Type B pancreatic cell (in vitro differentiated cells): ENCODE measurements at regions not wholly inside any gene's neighbourhood (a gene's known extent, or its start where the extent isn't known, plus 50 kb on each side); places are given as distances from the start of the nearest gene placed in this dataset.

Experiments used
- DNase-seq: peaks from one replicate; pipeline ENCODE4 v3.0.0; 2021; ENCODE audit warnings: mixed read lengths; ENCODE audit not compliant: unreplicated experiment; ENCODE audit errors: extremely low spot score
- H3K27ac Mint-ChIP-seq: 2 replicates; pipeline ENCODE4 v1.8.0; 2021; ENCODE audit warnings: mild to moderate bottlenecking, mixed read lengths
- H3K27me3 Mint-ChIP-seq: 2 replicates; pipeline ENCODE4 v1.8.0; 2021; ENCODE audit warnings: mixed read lengths
- H3K36me3 Mint-ChIP-seq: 2 replicates; pipeline ENCODE4 v1.8.0; 2021; ENCODE audit warnings: mixed read lengths
- H3K4me1 Mint-ChIP-seq: one replicate; pipeline ENCODE4 v1.8.0; 2021; ENCODE audit warnings: mixed read lengths; ENCODE audit not compliant: unreplicated experiment
- H3K4me3 Mint-ChIP-seq: 2 replicates; pipeline ENCODE4 v1.8.0; 2021; ENCODE audit warnings: mild to moderate bottlenecking, mixed read lengths
- H3K9me3 Mint-ChIP-seq: 2 replicates; pipeline ENCODE4 v1.8.0; 2021; ENCODE audit warnings: mixed read lengths
- CTCF ChIP-seq: fragments of 200-600 bp; sonication (generic); conservative IDR thresholded peaks from 2 replicates; pipeline ENCODE4 v1.5.0; 2021; ENCODE audit warnings: antibody characterized with exemption, mild to moderate bottlenecking

- no peak for TF ChIP-seq CTCF
- Mint-ChIP-seq H3K4me3 (no peak overlapping the region), H3K27ac (no peak overlapping the region), H3K27me3 (no peaks in the 10 kb centered on the region), H3K4me1 (no peaks in the 10 kb centered on the region), H3K9me3 (no peaks in the 10 kb centered on the region), H3K36me3 (no peaks in the 10 kb centered on the region)
- DNase-seq, result no peak
Measured at GRCh38 chr5:89901346-89901745, 508.2 kb downstream of the CETN3 start.

- Mint-ChIP-seq H3K4me1 (no peaks in the 10 kb centered on the region), H3K9me3 (no peaks in the 10 kb centered on the region), H3K27ac (no peak overlapping the region), H3K4me3 (no peak overlapping the region), H3K36me3 (no peaks in the 10 kb centered on the region), H3K27me3 (no peaks in the 10 kb centered on the region)
- DNase-seq, result no peak
- no peak for TF ChIP-seq CTCF
Measured at GRCh38 chr5:89900346-89900745, 509.2 kb downstream of the CETN3 start.

- H3K4me1 Mint-ChIP-seq, result no peaks in the 10 kb centered on the region
- no peak for DNase-seq
- no peak overlapping the region for H3K4me3 Mint-ChIP-seq
- no peaks in the 10 kb centered on the region for H3K9me3 Mint-ChIP-seq
- H3K36me3 Mint-ChIP-seq, result no peaks in the 10 kb centered on the region
- no peak overlapping the region for H3K27ac Mint-ChIP-seq
- TF ChIP-seq CTCF, result no peak
- H3K27me3 Mint-ChIP-seq, result no peaks in the 10 kb centered on the region
Measured at GRCh38 chr5:89899559-89899958, 510.0 kb downstream of the CETN3 start.

- Mint-ChIP-seq H3K4me3 (no peak overlapping the region), H3K27ac (no peak overlapping the region), H3K4me1 (no peaks in the 10 kb centered on the region), H3K27me3 (no peaks in the 10 kb centered on the region), H3K9me3 (peaks cover 5% of the 10 kb centered on the region), H3K36me3 (no peaks in the 10 kb centered on the region)
- TF ChIP-seq CTCF, result no peak
- DNase-seq, result no peak
Measured at GRCh38 chr5:89893546-89893945, 516.0 kb downstream of the CETN3 start.

GRCh38 chr5:89885670-89886069, 523.9 kb downstream of the CETN3 start:
- H3K4me1 Mint-ChIP-seq, result no peaks in the 10 kb centered on the region

More at GRCh38 chr5:89885670-89886069, 523.9 kb downstream of the CETN3 start:
- Mint-ChIP-seq H3K27me3 (no peaks in the 10 kb centered on the region), H3K27ac (no peak overlapping the region), H3K4me3 (no peak overlapping the region), H3K9me3 (no peaks in the 10 kb centered on the region), H3K36me3 (no peaks in the 10 kb centered on the region)
- no peak for TF ChIP-seq CTCF
- no peak for DNase-seq
